ENCODE measurements at regions not wholly inside any gene's neighbourhood (a gene's known extent, or its start where the extent isn't known, plus 50 kb on each side); places are given as distances from the start of the nearest gene placed in this dataset.

GRCh38 chr15:69553686-69554085 is 101.1 kb downstream of the RPLP1 start:
- Histone ChIP-seq H3K27ac (no peak overlapping the region), H3K4me3 (no peak overlapping the region)
- TF ChIP-seq CTCF (IDR thresholded peaks at IDR 0.05): no peak
- no peak for DNase-seq (ENCODE audit: low spot score)

- Histone ChIP-seq H3K4me3 (no peak overlapping the region), H3K27ac (no peak overlapping the region)
- no peak for TF ChIP-seq CTCF (IDR thresholded peaks at IDR 0.05)
- no peak for DNase-seq (ENCODE audit: low spot score)
Observed at GRCh38 chr15:69554279-69554961, 101.8 kb downstream of the RPLP1 start.

- TF ChIP-seq CTCF (IDR thresholded peaks at IDR 0.05): no peak
- no peak for DNase-seq (ENCODE audit: low spot score)
- no peak overlapping the region for H3K27ac ChIP-seq
Observed at GRCh38 chr15:69555080-69555479, 102.5 kb downstream of the RPLP1 start.

GRCh38 chr15:69556344-69556743 is 103.7 kb downstream of the RPLP1 start:
- DNase-seq (ENCODE audit: low spot score): no peak
- TF ChIP-seq CTCF (IDR thresholded peaks at IDR 0.05): no peak
- Histone ChIP-seq H3K27ac (no peak overlapping the region), H3K4me3 (no peak overlapping the region)

More at GRCh38 chr15:69555080-69555479, 102.5 kb downstream of the RPLP1 start:
- no peak overlapping the region for H3K4me3 ChIP-seq

- TF ChIP-seq CTCF (IDR thresholded peaks at IDR 0.05): no peak
- DNase-seq (ENCODE audit: low spot score): no peak
- Histone ChIP-seq H3K4me3 (no peak overlapping the region), H3K27ac (peak overlapping the region; percentile 12 to 78)
Observed at GRCh38 chr15:69557020-69557706, 104.5 kb downstream of the RPLP1 start.

GRCh38 chr15:69557707-69558409 is 105.2 kb downstream of the RPLP1 start:
- Histone ChIP-seq H3K27ac (peak overlapping the region; percentile 12 to 78), H3K4me3 (no peak overlapping the region)
- no peak for TF ChIP-seq CTCF (IDR thresholded peaks at IDR 0.05)
- DNase-seq (ENCODE audit: low spot score): no peak
